GM03348 (cell line): ENCODE measurements at regions not wholly inside any gene's neighbourhood (a gene's known extent, or its start where the extent isn't known, plus 50 kb on each side); places are given as distances from the start of the nearest gene placed in this dataset.

Source experiments
- DNase-seq: peaks from one replicate; pipeline ENCODE4 v3.0.0; 2012; ENCODE audit warnings: low spot score

DNA sequence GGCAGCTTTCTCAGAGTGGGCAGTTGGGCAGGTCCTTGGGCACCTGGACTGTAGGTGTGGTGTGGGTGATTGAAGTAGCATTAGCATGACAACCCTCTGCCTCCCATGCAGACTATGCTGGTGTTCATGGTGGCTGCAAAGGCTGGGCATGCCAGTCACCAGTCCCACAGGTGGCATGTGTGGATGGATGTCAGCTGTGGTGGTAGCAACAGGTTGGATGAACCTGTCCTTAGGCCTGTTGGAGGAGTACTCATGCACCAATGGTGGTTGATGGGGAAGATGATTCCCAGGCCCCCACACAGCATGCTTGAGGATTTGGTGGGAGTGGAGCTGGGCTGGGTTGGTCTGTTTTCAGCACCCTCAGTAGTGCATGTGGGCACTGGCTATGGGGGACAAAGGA is 251.1 kb downstream of the PAX1 start:
- no peak for DNase-seq

DNA sequence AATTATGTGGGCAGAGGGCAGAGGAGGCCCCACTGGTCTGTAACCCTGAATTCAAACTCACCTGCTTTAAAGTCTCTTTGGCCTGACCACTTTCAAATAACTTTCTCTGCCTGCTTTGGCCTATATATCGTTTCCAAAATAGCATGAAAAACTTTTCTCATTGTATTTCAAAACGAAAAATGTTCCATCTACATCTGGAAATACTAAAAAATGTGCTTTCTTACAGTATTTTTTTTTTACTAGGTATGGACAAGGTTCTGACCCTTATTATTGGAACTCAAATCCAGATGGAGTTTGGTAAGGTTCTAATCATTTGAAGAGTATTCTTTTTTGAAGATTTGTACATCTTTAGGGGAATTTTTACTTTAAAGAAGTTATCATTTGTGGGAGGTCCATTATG is 241.9 kb downstream of the PAX1 start:
- DNase-seq: no peak

DNA sequence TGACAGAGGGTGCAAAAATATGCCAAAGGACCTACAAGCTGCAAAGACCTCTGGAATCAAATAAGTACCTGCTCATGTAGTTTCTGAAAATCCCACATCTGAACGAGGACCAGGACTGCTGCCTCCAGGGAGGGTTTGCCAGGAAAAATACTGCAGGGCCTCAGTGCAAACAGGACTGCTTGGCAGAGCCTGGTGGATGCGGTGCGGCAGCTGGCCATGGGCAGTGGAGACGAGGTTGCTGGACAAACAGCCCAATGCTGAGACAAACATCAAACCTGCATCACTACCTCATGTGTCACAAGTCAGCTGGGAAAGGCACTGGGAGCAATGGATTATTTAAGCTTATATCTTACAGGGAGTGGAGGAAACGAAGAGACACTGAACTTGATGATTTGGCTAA is 238.8 kb downstream of the PAX1 start:
- DNase-seq: no peak

GRCh38 chr20:21941941-21942805 is 236.7 kb downstream of the PAX1 start:
- DNase-seq: no peak

- DNase-seq: peak; percentile 43
These were observed 231.4 kb downstream of the PAX1 start for GRCh38 chr20:21936720-21937380.

DNA sequence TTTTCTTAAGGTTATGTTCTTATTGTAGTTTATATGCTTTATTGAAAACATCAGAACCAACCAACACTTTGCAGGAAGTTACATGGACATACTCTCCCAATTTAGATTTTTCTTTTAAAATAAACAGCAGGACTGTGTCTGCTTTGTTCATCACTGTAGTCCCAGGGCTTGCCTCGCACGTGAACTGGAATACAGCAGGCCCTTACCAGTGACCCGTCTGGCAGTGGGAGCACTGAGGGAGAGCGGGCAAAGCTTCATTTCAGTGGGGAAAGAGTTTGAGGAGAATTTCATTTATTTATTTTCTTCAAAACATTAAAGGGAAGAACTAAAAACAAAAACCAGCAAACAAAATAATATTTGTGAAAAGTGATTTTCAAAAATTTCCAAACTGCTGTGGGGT is 230.8 kb downstream of the PAX1 start:
- DNase-seq: no peak

- DNase-seq: no peak
These were observed 228.1 kb downstream of the PAX1 start for GRCh38 chr20:21933526-21933925.

DNA sequence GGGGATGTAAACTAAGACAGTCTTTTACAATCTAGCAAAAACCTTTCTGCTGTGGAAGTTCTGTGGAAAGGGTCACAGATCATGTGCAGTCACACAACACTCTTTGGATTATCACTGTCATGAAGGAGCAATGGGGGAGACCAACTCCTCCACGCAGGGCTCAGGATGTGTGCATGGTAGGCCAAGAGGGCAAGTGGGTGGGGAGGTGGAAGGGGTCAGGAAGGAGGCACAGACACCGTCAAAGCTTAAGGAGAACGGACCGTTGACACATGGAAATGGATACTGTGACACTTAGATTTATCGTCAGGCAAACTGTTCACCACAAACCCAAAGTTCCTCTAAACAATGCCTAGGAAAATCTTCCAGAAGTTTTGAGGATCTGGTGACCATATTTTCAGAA is 215.8 kb downstream of the PAX1 start:
- no peak for DNase-seq

DNA sequence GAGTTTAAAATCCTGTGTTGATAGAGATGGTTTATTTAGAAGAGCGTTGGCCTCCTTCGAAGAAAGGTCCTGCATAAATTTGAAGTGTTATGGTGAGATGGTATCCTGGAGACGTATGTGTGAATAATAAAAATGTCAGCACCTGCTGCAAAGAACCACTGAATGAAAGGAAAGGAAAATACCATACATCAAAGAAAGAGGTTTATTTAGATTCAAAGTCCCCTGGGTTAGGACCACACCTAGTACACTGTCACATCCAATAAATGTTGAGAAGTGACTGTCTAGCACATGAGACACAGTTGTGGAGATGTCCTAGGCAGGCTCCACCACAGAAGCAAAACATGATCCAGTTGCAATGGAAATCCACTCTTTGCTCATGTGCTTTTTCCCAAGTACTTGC is 214.7 kb downstream of the PAX1 start:
- no peak for DNase-seq

GRCh38 chr20:21918398-21918797 is 212.9 kb downstream of the PAX1 start:
- no peak for DNase-seq

DNA sequence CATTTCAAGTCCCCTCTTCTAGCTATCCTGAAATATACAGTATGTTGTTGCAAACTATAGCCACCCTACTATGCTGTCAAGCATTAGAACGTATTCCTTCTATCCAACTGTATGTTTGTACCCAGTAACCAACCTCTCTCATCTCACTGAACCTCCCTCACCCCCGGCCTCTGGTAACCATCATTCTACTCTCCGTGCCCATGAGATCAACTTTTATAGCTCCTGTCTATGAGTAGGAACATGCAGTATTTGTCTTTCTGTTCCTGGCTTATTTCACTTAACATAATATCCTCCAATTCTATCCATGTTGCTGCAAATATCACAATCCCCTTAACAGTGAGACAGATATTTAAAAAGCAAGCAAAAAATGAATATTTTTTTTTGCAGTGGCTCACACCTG is 196.9 kb downstream of the PAX1 start:
- DNase-seq: no peak

- DNase-seq: peak; percentile 18
These were observed 196.2 kb downstream of the PAX1 start for GRCh38 chr20:21901470-21902275.

DNA sequence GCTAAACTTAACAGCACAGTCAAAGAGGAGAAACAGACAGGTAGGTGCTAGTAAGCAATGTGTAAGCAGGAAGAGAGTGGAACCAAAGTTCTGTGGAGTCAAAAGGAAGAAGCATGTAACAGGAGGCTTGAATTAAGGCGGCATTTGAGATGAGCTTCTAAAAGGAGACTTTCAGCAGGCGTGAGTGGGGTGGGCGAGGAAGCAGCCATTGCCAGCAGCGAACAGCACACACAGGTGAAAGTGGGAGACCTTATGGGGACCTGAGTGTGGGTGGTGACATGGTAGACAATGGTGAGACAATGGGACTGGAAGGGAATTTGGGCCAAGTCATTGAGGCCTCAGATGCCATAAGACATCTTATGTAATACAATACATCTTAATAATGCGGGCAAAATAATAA is 195.0 kb downstream of the PAX1 start:
- DNase-seq: no peak

DNA sequence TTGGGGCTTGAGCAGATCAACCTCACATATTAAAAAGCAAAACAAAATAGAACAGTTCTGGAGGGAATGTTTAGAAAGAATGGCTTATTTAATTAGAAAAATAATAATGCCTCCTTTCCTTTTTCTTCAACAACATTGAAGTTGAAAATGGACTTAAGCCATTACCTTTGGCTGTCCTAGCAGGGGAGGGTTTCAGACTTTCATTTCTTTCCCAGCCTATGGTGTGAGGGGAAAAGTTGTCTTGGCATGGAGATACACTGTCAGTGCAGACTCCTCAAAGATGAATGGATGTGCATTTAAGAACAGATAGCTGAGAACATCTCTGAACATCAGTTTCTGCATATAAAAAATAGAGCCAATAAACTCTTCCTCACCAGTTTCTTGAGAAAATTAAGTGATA is 169.5 kb downstream of the PAX1 start:
- no peak for DNase-seq

DNA sequence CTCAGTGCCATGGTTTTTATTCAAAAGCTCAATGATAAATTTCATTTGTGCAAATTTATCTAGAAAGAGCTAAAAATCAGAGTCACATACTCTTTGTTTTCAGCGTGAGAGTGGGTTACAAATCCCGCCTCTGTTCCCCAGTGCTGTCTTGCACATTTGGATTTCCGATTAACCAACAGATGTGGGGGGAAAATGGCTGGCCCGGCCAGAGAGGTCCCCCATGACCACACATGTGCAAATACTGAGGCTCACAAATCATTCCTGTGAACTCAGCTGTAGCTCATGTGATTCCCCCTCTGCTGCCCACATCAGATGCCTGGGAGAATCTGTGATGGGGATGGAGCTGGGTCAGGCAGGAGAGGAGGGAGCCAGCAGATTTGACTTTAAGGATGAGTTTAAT is 168.7 kb downstream of the PAX1 start:
- DNase-seq: no peak

DNA sequence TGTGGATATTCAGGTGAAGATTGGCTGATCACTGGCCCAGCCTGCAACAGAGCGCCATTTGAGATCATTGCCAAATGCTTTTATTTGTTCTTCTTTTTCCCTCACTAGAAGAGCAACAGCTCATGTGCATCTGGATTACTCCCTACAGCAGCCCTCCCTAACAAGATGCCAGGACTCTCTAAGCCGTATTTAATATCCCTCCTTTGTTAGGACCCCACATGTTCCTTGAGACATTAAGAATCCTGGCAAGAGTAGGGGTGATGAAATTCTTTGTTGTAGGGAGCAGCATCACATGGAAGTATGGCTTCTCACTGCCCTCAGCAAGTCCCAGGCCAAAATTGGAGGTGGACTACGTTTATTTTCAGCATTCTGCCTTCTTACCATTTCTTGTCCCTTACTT is 167.8 kb downstream of the PAX1 start:
- DNase-seq: no peak

- DNase-seq: no peak
These were observed 162.3 kb downstream of the PAX1 start for GRCh38 chr20:21867811-21868210.

GRCh38 chr20:21867353-21867752 is 161.9 kb downstream of the PAX1 start:
- no peak for DNase-seq

DNA sequence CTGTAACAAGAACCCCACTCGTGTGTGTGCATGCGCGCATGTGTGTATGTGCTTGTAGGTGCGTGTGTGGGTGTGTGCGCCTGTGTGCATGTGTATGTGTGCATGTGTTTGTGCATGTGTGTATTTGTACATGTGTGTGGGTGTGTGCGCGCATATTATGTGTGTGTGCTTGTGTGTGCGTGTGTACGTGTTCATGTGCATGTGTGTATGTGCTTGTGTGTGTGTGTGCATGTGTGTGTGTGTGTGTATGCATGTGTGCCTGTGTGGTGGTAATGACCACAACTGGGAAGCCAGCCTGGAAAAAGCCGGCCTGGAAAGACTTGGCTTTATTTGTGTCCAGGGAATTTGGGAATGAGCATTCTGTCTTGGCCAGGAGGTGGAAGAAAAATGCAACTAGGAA is 157.5 kb downstream of the PAX1 start:
- DNase-seq: no peak

GRCh38 chr20:21862259-21862946 is 156.9 kb downstream of the PAX1 start:
- DNase-seq: no peak

GRCh38 chr20:21840991-21841390 is 135.5 kb downstream of the PAX1 start:
- DNase-seq: no peak

GRCh38 chr20:21839982-21840381 is 134.5 kb downstream of the PAX1 start:
- no peak for DNase-seq
